Stimulated activated CD4-positive, alpha-beta T cell treated with anti-CD3 and anti-CD28 coated beads, Interleukin-1b, Interleukin-23, amount 100 ng/mL, for 24 hours (primary cell): ENCODE measurements at regions not wholly inside any gene's neighbourhood (a gene's known extent, or its start where the extent isn't known, plus 50 kb on each side); places are given as distances from the start of the nearest gene placed in this dataset.
"Not testable (repeated sequence)": the region's sequence is repeated elsewhere in the genome, so short reads cannot be mapped to it uniquely, and the experiment has no call there.

Source experiments
- DNase-seq, 4 experiments: peaks; one replicate each; pipeline ENCODE4 v3.0.0-alpha.2; 2020; ENCODE audit warnings: low read depth in 4 of 4, low spot score in 1 of 4

DNA sequence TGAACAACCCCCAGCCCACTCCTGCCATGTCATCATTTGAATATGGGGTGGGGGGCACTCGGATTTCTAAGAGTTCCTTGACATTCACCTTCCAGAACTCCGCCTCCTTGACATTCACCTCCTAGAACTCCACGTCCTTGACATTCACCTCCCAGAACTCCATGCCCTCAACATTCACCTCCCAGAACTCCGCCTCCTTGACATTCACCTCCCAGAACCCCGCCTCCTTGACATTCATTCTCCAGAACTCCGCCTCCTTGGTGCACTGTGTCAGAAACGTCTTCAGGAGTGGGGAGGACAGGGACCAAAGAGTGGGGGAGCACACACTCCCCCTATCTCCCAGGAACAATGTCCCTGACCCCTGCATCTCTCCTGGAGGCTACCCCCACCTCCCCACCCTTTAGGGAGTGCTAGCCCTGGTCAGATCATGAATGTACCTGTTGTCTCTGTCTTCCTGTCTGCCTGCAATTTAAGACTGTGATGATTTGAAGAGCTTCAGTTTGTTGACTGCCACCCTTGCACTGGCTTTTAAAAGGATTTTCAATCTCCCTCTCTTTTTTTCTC, 110.1 kb downstream of the NPTX2 start:
- DNase-seq: no peak

DNA sequence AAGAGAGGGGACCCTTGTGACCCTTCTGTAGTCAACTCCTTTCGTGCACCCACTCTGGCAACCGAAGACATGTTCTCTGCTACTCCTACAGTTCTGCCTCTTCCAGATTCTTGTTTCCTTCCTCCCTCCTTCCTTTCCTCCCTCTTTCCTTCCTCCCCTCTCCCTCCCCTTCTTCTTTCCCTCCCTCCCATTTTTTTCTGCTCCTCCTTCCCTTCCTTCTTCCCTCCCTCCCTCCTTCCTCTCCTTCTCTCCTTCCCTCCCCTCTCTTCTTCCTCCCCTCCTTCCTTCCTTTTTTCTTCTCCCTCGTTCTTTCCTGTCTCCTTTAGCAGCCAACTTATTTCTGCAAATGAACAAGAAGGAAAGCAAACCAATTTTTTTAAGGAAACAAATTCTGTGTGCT, 111.5 kb downstream of the NPTX2 start:
- no peak for DNase-seq

DNA sequence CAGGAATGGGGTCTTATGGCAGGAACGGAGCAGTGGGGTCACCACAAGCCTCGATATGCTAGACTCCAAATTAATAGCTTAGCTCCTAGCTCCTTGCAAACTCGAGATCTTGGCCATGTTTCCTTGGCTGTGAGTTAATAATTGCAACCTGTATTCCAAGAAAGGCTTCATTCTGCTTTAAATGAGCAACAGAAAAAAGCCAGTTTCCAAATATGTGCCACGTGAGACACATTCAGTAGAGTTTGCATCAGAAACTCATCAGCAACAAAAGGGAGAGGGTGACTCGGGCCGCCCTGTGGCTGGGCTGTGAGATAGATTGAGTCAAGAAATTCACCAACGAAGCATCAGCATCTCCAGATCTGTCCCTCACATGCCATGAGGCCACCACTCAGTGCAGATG, 112.0 kb downstream of the NPTX2 start:
- no peak for DNase-seq

DNA sequence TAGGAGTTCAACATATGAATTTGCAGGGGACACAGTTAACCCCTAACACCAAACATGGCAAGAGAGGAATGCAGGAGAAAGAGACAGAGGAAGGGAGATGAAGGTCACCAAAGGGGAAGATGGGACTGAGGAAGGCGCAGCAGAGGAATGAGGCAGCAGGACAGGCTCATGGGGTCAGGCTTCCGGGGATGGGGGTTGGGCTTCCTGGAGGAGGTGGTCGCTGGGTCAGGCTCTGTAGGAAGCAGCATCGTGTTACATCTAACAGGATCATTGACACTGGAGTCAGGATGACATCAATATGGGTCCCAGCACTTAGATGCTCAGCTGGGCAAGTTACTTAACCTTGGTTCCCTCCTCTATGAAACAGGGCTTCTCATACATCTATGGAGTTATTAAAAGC, 113.2 kb downstream of the NPTX2 start:
- DNase-seq: no peak

DNA sequence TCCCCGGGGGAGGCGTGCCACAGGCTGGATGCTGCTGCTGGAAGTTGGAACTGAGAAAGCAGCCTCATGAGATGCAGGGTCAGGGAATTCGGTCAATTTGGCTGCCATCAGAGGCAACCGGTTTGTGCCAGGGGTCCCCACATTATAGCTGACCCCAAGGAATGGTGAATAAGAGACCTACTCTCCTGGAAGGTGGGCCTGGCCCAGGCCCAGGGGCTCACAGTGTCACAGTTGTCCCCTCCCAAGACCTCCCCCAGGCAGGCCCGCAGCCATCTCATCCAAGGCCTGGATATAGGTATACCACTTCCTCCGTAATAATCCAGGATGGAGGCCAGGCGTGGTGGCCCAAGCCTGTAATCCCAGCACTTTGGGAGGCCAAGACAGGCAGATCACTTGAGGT, 114.6 kb downstream of the NPTX2 start:
- DNase-seq: no peak

DNA sequence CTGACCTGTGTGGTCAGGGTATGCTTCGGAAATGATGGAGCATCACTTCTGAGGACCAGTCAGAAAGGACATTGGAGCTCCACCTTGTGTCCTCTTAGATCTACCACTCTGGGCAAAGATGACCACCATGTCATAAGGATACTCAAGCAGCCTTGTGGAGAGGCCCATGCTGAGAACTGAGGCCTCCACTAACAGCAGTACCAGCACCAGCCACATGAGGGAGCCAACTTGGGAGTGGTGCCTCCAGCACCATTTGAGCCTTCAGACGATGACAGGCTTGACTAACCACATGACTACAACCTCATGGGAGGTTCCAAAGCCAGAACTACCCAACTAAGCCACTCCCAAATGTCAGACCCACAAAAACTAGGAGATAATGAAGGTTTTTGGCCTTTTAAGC, 116.0 kb downstream of the NPTX2 start:
- DNase-seq: peak in 2 of 4 experiments; percentile 26 to 29

DNA sequence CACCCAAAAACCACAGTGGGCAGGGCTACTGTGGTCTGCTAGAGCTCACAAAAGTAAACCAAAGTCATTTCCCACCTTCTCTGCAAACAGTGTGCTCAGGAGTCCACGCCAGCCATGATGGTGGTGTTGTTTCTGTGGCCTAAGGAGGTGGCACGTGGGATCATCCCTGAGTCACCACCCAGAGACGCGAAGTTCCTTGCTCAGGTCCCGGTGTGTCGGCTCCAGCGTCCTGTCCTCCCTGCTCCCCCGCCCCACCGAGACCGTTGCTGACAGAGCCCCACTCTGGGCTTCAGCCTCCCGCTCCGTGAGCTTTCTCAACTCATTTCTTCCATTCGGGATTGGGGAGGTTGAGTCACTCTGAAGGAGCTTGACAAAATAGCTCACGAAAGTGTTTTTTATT, 118.7 kb downstream of the NPTX2 start:
- DNase-seq: no peak

DNA sequence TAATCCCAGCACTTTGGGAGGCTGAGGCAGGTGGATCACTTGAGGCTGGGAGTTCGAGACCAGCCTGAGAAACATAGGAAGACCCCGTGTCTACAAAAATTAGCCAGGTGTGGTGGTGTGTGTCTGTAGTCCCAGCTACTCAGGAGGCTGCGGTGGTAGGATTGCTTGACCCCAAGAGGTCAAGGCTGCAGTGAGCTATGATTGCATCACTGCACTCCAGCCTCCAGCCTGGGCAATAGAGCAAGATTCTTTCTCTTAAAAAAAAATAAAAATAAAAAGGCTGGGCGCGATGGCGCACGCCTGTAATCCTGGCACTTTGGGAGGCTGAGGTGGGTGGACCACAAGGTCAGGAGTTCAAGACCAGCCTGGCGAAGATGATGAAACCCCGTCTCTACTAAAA, 119.4 kb downstream of the NPTX2 start:
- DNase-seq: not testable (repeated sequence)

DNA sequence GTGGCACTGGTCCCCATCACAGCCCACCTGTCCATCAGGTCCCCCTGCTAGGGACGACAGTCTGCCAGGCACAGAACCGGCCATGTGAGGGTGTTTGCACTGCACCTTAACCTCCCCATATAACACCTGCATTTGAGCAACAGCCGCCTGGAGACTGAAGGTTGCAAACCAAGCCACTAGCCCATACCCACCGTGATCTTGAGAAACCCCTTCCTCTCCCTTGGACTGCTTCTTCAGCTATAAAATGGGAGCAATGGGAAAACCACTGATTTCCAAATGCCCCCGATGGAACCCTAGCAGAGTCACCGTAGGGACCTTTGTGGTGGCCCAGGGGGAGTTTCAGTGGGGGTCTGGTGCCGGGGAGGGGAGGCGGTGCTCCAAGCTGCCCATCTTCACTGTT, 120.1 kb downstream of the NPTX2 start:
- no peak for DNase-seq

DNA sequence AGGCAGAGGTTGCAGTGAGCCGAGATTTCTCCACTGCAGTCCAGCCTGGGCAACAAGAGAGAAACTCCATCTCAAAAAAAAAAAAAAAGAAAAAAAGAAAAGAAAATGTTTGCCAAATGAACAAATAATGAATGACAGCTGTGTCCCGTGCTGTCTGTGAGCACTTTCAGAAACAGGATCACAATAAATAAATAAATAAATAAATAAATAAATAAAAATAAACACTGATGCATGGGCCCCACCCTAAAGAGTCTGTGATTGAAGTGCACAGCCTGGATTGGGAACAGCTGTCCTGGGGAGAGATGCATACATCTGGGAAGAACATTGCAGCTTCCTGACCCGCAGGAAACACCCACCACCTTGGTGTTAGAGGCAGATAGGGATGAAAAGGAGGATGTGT, 123.6 kb downstream of the NPTX2 start:
- no peak for DNase-seq

DNA sequence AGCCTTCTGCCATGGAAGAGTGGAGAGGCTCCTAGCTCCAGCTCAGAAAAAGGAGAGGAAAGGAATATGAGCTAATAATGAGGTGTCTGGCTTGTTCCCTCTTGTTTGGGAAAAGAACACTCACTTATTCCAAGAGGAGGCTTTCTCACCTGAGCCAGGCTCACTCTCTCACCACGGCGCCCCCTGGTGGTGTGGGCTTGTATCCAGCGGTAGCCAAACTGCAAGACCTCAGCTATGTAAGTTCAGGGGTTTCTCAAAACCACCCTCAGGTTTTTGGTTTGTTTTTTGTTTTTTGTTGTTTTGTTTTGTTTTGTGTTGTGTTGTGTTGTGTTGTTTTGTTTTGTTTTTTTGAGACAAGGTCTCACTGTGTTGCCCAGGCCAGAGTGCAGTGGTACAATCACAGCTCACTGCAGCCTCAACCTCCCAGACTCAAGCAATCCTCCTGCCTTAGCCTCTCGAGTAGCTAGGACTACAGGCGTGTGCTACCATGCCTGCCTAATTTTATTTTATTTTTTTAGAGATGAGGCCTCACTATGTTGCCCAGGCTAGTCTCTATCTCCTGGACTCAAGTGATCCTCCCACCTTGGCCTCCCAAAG, 124.0 kb downstream of the TMEM130 start:
- peak; percentile 55 to 65 (median 58) for DNase-seq

DNA sequence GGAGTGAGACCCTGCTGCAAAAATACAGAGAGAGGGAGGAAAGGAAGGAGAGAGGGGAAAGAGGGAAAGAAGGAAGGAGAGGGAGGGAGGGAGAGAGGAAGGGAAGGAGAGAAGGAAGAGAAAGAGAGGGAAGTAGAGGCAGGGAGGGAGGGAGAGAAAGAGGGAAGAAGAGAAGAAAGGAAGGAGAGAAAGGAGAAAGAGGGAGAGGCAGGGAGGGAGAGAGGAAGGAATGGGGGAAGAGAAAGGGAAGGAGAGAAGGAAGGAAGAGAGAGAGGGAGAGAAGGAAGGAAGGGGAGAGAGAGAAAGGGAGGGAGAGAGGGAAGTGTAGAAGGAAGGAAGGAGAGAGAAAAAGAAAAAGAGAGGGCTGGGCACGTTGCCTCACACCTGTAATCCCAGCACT, 121.7 kb downstream of the TMEM130 start:
- no peak for DNase-seq

DNA sequence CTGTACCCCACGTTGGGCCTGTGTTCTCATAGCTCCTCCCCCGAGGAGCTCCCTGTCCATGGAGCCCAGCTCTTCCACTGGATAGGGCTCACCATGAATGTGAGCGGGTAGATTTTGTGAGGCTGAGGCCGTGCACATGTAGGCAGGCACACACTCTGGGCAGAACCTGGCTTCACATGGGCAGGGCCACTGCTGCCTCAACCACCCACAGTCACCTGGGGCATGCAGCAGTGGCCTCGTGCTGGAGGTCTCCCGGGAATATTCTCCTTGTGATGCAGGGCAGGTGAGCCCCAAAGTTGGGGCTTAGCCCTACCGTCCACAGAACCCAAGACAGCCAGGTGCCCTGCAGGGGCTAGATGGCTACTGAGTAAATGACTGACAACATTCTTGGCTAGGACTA, 116.6 kb downstream of the TMEM130 start:
- no peak for DNase-seq

DNA sequence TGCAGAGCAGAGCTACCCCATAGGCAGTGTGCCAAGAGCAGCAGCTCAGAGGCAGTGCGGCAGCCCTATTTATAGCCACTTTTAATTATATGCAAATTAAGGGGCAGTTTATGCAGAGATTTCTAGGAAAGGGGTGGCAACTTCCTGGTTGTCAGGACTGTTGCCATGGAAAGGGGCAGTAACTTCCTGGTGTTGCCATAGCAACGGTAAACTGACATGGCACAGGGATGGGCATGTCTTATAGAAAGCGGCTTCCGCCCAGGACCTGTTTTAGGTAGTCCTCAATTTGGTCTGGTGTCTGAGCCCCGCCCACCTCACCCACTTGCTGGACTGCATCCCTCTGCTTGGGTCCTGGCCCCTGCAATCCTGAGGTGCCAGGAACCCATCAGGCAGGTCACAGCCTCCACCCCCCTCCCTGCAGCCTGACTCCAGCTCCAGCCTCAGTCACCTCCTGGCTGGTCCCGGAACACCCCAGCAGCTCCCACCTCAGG, 115.8 kb downstream of the TMEM130 start:
- DNase-seq: no peak

DNA sequence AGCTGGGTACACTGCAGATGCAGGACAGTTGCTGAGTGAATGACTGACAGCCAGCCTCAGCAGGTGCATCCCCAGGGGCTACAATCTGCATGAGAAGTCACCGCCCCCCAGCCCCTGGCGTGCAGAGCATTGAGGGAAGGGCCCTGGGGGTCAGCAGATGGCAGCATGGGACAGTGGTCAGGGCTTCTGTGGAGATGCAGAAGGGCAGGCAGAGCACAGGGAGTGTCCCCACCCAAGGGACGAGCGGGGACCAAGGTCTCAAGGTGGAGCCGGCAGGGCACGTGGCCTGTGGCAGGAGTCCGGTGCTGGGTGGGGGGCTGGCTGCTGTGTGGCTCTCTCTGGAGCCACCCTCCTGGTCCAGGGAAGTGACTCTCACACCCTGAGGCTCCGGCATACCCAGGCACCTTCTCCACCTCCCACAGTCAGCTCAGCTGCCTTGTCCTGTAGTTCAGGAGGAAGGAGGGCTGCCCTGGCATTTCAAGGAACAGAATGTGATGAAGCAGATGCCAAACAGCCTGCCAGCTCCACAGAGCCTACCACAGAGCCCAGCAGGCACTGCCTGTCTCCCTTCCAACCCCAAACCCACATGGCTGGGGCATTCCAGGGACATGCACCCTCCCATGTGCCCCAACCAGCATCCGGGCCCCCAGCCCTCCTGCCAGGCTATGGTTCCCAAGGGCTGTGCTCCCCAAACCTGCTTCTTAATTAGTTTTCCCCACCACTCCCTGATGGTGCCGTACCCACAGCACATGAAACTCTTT, 114.5 kb downstream of the TMEM130 start:
- DNase-seq: no peak

DNA sequence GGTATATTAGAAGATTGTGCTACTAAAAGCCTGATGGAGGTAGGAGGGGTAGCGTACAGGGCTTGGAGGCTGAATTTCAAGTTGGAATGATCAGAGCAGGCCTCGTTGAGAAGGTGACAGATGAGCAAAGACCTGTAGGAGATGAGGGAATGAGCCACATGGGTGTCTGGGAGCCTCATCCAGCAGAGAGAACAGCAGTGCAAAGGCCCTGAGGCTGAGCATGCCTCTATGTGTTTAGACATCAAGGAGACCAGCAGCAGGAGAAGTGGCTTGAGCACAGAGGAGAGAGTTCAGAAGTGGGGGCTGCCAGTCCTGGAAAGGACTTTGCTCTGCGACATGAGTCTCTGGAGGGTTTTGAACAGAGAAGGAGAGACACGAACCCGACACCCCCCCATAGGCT, 111.7 kb downstream of the TMEM130 start:
- no peak for DNase-seq

DNA sequence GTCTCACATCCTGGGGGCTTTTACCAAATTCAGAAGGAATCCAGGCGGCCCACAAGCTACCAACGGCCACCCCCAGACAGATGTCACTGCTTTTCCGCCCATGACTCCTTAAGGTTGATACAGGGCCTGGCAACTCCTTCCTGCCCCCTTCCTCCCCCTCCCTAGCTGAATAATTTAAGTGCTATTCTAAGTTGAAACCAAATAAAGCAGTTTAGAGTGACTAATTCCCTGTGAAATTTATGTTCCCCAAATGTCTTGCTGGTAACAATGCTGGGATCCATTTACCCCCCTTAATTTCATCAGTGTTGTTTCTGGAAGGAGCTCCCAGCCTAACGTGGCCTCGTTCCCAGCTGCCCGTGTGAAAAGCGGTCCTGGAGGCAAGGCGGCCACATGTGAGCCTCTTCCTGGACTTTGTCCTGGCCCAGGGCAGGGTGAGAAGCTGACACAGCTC, 109.6 kb downstream of the TMEM130 start:
- no peak for DNase-seq

DNA sequence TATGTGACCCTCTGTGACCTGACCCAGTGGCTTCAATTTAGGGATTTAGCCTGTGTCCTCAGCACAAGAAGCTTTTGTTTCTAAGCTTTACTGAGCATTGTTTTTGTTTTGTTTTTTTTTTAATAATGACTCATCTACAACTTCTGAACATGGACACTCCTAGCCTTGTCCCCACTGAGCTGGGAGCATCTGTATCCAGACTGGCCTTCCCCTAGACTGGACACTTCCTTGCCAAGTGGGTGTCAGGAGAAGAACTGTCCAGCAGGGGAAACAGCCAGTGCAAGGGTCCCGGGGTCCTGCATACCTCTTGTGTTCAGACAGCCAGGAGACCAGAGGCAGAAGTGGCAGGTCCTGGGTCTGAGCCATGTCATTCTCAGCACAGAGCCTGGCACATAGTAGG, 108.6 kb downstream of the TMEM130 start:
- DNase-seq: no peak

DNA sequence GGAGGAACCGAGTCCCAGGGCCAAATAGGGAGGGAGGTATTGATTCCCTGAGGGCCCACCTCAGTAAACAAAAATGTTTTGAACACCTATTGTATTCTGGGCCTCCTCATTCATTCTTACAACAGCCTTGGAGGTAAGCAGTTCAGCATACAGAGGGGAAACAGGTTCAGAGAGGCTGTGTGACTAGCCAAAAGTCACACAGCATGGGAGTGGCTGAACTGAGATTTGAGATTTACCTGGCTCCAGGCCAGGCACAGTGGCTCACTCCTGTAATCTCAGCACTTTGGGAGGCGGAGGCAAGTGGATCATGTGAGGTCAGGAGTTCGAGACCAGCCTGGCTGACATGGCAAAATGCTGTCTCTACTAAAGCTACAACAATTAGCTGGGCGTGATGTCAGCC, 107.2 kb downstream of the TMEM130 start:
- DNase-seq: no peak

DNA sequence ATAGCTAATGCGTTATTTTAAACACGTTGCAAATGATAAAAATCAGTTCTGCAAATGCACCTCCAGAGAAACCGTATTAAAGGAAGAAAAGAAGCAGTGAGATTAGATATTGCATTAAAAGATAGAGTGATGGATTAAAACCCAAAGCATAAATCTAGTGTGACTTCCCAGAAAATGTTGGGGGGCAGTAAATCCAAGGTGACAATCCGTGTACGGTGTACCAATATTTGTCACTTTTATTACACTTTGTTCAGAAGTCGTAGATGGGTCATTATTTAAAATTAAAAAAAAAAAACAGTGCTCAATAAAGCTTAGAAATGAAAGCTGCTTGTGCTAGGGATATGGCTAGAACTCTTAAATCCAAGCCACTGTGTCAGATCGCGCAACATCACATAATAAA, 106.4 kb downstream of the TMEM130 start:
- DNase-seq: no peak

DNA sequence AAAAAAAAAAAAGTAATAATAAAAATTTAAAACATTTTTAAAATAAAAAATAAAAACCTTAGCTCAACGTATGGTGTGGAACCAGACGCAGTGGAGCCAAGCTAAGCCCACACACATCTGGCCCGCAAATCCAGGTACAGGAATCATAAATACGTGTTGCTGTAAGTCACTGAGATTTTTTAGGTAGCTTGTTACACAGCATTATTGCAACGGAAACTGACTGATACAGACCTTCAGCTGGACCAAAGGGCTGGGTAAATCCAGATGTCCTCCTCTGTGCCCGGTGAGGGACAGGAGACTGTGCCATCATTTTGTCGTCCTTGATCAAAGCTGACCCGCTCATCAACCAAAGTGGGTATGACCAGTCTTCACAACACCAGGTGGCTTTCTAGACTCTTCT, 104.9 kb downstream of the TMEM130 start:
- no peak for DNase-seq

DNA sequence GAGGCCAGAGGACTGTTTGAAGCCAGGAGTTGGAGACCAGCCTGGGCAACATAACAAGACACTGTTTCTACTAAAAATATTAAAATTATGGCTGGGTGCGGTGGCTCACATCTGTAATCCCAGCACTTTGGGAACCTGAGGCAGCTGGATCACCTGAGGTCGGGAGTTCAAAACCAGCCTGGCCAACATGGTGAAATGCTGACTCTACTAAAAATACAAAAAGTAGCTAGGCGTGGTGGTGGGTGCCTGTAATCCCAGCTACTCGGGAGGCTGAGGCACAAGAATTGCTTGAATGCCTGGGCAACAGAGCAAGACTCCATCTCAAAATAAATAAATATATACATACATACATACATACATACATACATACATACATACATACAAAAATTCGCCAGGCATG, 99.7 kb downstream of the TMEM130 start:
- DNase-seq: not testable (repeated sequence)

DNA sequence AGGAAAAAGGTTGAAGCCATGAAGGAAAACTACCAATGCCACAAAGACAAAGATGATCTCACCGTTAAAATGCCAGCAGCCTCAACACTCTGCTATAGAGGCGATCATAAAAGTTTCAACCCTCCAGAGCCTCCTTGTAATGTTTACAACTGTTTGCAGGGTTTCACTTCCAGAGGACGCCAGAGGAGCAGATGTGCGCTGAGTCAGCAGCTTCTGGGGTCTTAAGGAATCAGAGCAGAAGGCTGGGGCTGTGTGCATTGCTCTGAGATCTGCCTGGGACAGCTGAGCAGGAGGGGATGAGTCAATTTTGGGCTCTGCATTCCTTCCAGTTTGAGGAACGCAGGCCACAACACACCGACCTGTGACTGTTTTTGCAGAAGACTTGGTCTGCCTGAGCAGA, 98.3 kb downstream of the TMEM130 start:
- no peak for DNase-seq
